ENCODE measurements at regions not wholly inside any gene's neighbourhood (a gene's known extent, or its start where the extent isn't known, plus 50 kb on each side); places are given as distances from the start of the nearest gene placed in this dataset.

- Histone ChIP-seq H3K27ac (ENCODE audit: low read length) (no peak overlapping the region), H3K27me3 (ENCODE audit: control insufficient read depth in 1 of 2, insufficient read depth in 2 of 2, low read length in 2 of 2) (no peaks in the 10 kb centered on the region), H3K9ac (ENCODE audit: low read length in 2 of 2) (no peak overlapping the region), H3K4me3 (ENCODE audit: low read length in 2 of 2) (no peak overlapping the region), H3K9me3 (ENCODE audit: control insufficient read depth in 2 of 2, low read length in 2 of 2) (no peaks in the 10 kb centered on the region), H3K4me1 (ENCODE audit: control insufficient read depth, insufficient read depth, low read length) (no peaks in the 10 kb centered on the region), H3K36me3 (ENCODE audit: control insufficient read depth in 2 of 2, insufficient read depth in 2 of 2, low read length in 2 of 2) (no peaks in the 10 kb centered on the region)
Observed at GRCh38 chr2:65494078-65494477, 61.7 kb upstream of the SPRED2 start.

DNA sequence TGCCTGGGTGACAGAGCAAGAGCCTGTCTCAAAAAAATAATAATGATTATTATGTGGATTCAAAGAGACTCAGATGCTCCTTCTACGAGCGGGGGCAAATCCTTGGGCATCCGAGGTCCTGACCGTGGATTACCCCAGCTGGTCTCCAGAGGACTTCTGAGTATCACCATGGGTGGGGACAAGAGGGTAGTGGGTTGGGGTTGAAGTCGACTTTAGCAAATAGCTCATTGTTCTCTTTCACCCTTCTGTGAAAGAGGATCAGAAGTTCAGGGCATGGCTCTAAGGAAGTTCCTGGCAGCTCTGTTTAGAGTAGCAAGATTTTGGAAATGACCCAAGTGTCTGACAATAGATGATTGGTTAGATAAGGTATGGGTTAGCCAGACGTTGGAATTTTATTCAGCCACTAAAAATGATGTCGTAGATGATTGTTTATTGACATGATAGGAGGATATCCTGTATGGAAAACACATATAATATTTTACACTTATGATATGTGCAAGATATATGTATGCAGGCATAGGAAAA lies 59.0 kb upstream of the SPRED2 start:
- no peak overlapping the region for H3K9ac ChIP-seq (ENCODE audit: low read length in 2 of 2)
- no peaks in the 10 kb centered on the region for H3K4me1 ChIP-seq (ENCODE audit: control insufficient read depth, insufficient read depth, low read length)
- no peak overlapping the region for H3K4me3 ChIP-seq (ENCODE audit: low read length in 2 of 2)
- H3K27me3 ChIP-seq (ENCODE audit: control insufficient read depth in 1 of 2, insufficient read depth in 2 of 2, low read length in 2 of 2): no peaks in the 10 kb centered on the region
- no peak overlapping the region for H3K27ac ChIP-seq (ENCODE audit: low read length)
- H3K36me3 ChIP-seq (ENCODE audit: control insufficient read depth in 2 of 2, insufficient read depth in 2 of 2, low read length in 2 of 2): no peaks in the 10 kb centered on the region
- H3K9me3 ChIP-seq (ENCODE audit: control insufficient read depth in 2 of 2, low read length in 2 of 2): peaks cover 0 to 6% of the 10 kb centered on the region in 2 donors

GRCh38 chr2:65490222-65490621 lies 57.8 kb upstream of the SPRED2 start:
- H3K9ac ChIP-seq (ENCODE audit: low read length in 2 of 2): no peak overlapping the region
- no peak overlapping the region for H3K4me3 ChIP-seq (ENCODE audit: low read length in 2 of 2)
- peaks cover 0 to 6% of the 10 kb centered on the region in 2 donors for H3K9me3 ChIP-seq (ENCODE audit: control insufficient read depth in 2 of 2, low read length in 2 of 2)
- H3K36me3 ChIP-seq (ENCODE audit: control insufficient read depth in 2 of 2, insufficient read depth in 2 of 2, low read length in 2 of 2): no peaks in the 10 kb centered on the region
- H3K27me3 ChIP-seq (ENCODE audit: control insufficient read depth in 1 of 2, insufficient read depth in 2 of 2, low read length in 2 of 2): no peaks in the 10 kb centered on the region
- no peaks in the 10 kb centered on the region for H3K4me1 ChIP-seq (ENCODE audit: control insufficient read depth, insufficient read depth, low read length)
- H3K27ac ChIP-seq (ENCODE audit: low read length): no peak overlapping the region

- Histone ChIP-seq H3K9ac (ENCODE audit: low read length in 2 of 2) (no peak overlapping the region), H3K4me1 (ENCODE audit: control insufficient read depth, insufficient read depth, low read length) (no peaks in the 10 kb centered on the region), H3K27me3 (ENCODE audit: control insufficient read depth in 1 of 2, insufficient read depth in 2 of 2, low read length in 2 of 2) (no peaks in the 10 kb centered on the region), H3K9me3 (ENCODE audit: control insufficient read depth in 2 of 2, low read length in 2 of 2) (peaks cover 0 to 6% of the 10 kb centered on the region in 2 donors), H3K36me3 (ENCODE audit: control insufficient read depth in 2 of 2, insufficient read depth in 2 of 2, low read length in 2 of 2) (no peaks in the 10 kb centered on the region), H3K4me3 (ENCODE audit: low read length in 2 of 2) (no peak overlapping the region), H3K27ac (ENCODE audit: low read length) (no peak overlapping the region)
Observed at GRCh38 chr2:65489269-65489668, 56.9 kb upstream of the SPRED2 start.

DNA sequence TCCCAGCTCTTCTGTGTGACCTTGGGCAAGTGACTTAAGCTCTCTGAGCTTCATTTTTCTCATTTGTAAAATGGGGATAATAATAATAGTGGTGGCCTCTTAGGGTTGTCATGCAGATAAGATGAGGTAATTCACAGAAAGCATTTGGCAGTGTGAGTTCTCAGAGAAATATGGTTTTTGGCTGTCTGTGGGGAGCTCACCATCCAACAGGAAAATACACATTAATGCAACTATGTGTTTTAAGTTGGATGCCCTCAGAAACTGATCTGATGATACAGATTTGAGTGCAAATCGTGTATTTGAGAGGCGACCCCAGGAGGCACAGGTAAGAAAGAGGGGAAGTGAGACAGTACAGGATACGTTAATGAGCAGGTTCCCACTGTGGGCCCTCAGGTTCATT lies 56.1 kb upstream of the SPRED2 start:
- Histone ChIP-seq H3K9ac (ENCODE audit: low read length in 2 of 2) (no peak overlapping the region), H3K27ac (ENCODE audit: low read length) (no peak overlapping the region), H3K4me3 (ENCODE audit: low read length in 2 of 2) (no peak overlapping the region), H3K36me3 (ENCODE audit: control insufficient read depth in 2 of 2, insufficient read depth in 2 of 2, low read length in 2 of 2) (no peaks in the 10 kb centered on the region), H3K27me3 (ENCODE audit: control insufficient read depth in 1 of 2, insufficient read depth in 2 of 2, low read length in 2 of 2) (no peaks in the 10 kb centered on the region), H3K4me1 (ENCODE audit: control insufficient read depth, insufficient read depth, low read length) (no peaks in the 10 kb centered on the region), H3K9me3 (ENCODE audit: control insufficient read depth in 2 of 2, low read length in 2 of 2) (peaks cover 0 to 6% of the 10 kb centered on the region in 2 donors)

GRCh38 chr2:65487404-65487803 lies 55.0 kb upstream of the SPRED2 start:
- H3K9me3 ChIP-seq (ENCODE audit: control insufficient read depth in 2 of 2, low read length in 2 of 2): peaks cover 0 to 6% of the 10 kb centered on the region in 2 donors
- no peaks in the 10 kb centered on the region for H3K4me1 ChIP-seq (ENCODE audit: control insufficient read depth, insufficient read depth, low read length)
- no peak overlapping the region for H3K9ac ChIP-seq (ENCODE audit: low read length in 2 of 2)
- H3K4me3 ChIP-seq (ENCODE audit: low read length in 2 of 2): no peak overlapping the region
- no peaks in the 10 kb centered on the region for H3K27me3 ChIP-seq (ENCODE audit: control insufficient read depth in 1 of 2, insufficient read depth in 2 of 2, low read length in 2 of 2)
- no peak overlapping the region for H3K27ac ChIP-seq (ENCODE audit: low read length)
- H3K36me3 ChIP-seq (ENCODE audit: control insufficient read depth in 2 of 2, insufficient read depth in 2 of 2, low read length in 2 of 2): no peaks in the 10 kb centered on the region

DNA sequence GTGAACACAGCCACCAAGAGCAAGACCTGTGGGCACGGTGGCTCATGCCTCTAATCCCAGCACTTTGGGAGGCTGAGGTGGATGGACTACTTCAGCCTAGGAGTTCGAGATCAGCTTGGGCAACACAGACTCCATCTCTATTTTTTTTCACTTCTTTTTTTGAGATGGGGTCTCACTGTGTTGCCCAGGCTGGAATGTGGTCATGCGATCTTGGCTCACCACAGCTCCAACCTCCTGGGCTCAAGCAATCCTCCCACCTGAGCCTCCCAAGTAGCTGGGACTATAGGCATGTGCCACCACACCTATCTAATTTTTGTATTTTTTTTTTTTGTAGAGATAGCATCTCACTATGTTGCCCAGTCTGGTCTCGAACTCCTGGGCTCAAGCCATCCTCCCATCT lies 54.4 kb upstream of the SPRED2 start:
- H3K9ac ChIP-seq (ENCODE audit: low read length in 2 of 2): no peak overlapping the region
- no peaks in the 10 kb centered on the region for H3K36me3 ChIP-seq (ENCODE audit: control insufficient read depth in 2 of 2, insufficient read depth in 2 of 2, low read length in 2 of 2)
- H3K4me3 ChIP-seq (ENCODE audit: low read length in 2 of 2): no peak overlapping the region
- no peaks in the 10 kb centered on the region for H3K27me3 ChIP-seq (ENCODE audit: control insufficient read depth in 1 of 2, insufficient read depth in 2 of 2, low read length in 2 of 2)
- H3K4me1 ChIP-seq (ENCODE audit: control insufficient read depth, insufficient read depth, low read length): no peaks in the 10 kb centered on the region
- H3K9me3 ChIP-seq (ENCODE audit: control insufficient read depth in 2 of 2, low read length in 2 of 2): peaks cover 0 to 6% of the 10 kb centered on the region in 2 donors
- H3K27ac ChIP-seq (ENCODE audit: low read length): no peak overlapping the region

GRCh38 chr2:65486282-65486681 lies 53.9 kb upstream of the SPRED2 start:
- Histone ChIP-seq H3K4me3 (ENCODE audit: low read length in 2 of 2) (no peak overlapping the region), H3K36me3 (ENCODE audit: control insufficient read depth in 2 of 2, insufficient read depth in 2 of 2, low read length in 2 of 2) (no peaks in the 10 kb centered on the region), H3K4me1 (ENCODE audit: control insufficient read depth, insufficient read depth, low read length) (no peaks in the 10 kb centered on the region), H3K27ac (ENCODE audit: low read length) (no peak overlapping the region), H3K27me3 (ENCODE audit: control insufficient read depth in 1 of 2, insufficient read depth in 2 of 2, low read length in 2 of 2) (no peaks in the 10 kb centered on the region), H3K9me3 (ENCODE audit: control insufficient read depth in 2 of 2, low read length in 2 of 2) (peaks cover 0 to 6% of the 10 kb centered on the region in 2 donors), H3K9ac (ENCODE audit: low read length in 2 of 2) (no peak overlapping the region)

DNA sequence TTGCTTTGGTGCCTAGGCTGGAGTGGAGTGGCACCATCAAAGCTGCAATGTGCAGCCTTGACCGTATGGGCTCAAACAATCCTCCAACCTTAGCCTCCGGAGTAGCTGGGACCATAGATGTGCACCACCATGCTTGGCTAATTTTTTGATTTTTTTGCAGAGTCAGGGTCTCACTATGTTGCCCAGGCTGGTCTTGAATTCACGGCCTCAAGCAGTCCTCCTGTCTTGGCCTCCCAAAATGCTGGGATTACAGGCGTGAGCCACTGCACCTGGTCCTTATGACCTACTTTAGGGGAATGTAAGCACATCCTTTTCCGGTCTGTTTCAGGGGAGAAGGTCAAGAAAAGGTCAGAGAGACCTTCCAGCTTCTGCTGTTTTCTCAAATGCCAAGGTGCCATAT lies 53.4 kb upstream of the SPRED2 start:
- H3K27me3 ChIP-seq (ENCODE audit: control insufficient read depth in 1 of 2, insufficient read depth in 2 of 2, low read length in 2 of 2): no peaks in the 10 kb centered on the region

DNA sequence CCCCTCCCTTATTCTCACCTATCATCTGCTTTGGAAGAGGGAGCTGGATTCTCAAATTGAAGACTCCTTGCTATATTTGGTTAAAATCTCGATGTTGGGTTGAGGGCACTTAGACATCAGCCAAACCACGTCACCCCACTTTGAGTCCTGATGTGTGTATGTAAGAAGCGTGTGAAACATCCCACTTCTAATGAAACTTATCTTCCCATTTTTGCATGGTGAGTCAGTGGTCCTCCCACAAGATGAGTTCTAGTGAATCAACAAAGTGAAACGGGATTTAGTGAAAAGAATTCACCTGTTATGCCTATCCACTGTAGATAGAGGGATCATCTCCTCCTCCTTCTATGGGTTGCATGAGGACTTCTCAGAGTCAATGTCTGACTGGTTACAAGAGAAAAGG lies 51.4 kb upstream of the SPRED2 start:
- no peak overlapping the region for H3K27ac ChIP-seq (ENCODE audit: low read length)

More for the DNA sequence above, 53.4 kb upstream of the SPRED2 start:
- no peak overlapping the region for H3K9ac ChIP-seq (ENCODE audit: low read length in 2 of 2)
- H3K9me3 ChIP-seq (ENCODE audit: control insufficient read depth in 2 of 2, low read length in 2 of 2): peaks cover 0 to 6% of the 10 kb centered on the region in 2 donors
- no peak overlapping the region for H3K27ac ChIP-seq (ENCODE audit: low read length)
- no peaks in the 10 kb centered on the region for H3K36me3 ChIP-seq (ENCODE audit: control insufficient read depth in 2 of 2, insufficient read depth in 2 of 2, low read length in 2 of 2)
- no peaks in the 10 kb centered on the region for H3K4me1 ChIP-seq (ENCODE audit: control insufficient read depth, insufficient read depth, low read length)
- H3K4me3 ChIP-seq (ENCODE audit: low read length in 2 of 2): no peak overlapping the region

GRCh38 chr2:65482971-65483370 lies 50.6 kb upstream of the SPRED2 start:
- Histone ChIP-seq H3K4me3 (ENCODE audit: low read length in 2 of 2) (no peak overlapping the region), H3K27me3 (ENCODE audit: control insufficient read depth in 1 of 2, insufficient read depth in 2 of 2, low read length in 2 of 2) (no peaks in the 10 kb centered on the region), H3K4me1 (ENCODE audit: control insufficient read depth, insufficient read depth, low read length) (no peaks in the 10 kb centered on the region), H3K9ac (ENCODE audit: low read length in 2 of 2) (no peak overlapping the region), H3K9me3 (ENCODE audit: control insufficient read depth in 2 of 2, low read length in 2 of 2) (peaks cover 0 to 3% of the 10 kb centered on the region in 2 donors), H3K36me3 (ENCODE audit: control insufficient read depth in 2 of 2, insufficient read depth in 2 of 2, low read length in 2 of 2) (no peaks in the 10 kb centered on the region), H3K27ac (ENCODE audit: low read length) (no peak overlapping the region)

More for the DNA sequence above, 51.4 kb upstream of the SPRED2 start:
- Histone ChIP-seq H3K9ac (ENCODE audit: low read length in 2 of 2) (no peak overlapping the region), H3K4me1 (ENCODE audit: control insufficient read depth, insufficient read depth, low read length) (no peaks in the 10 kb centered on the region), H3K4me3 (ENCODE audit: low read length in 2 of 2) (no peak overlapping the region), H3K36me3 (ENCODE audit: control insufficient read depth in 2 of 2, insufficient read depth in 2 of 2, low read length in 2 of 2) (no peaks in the 10 kb centered on the region), H3K27me3 (ENCODE audit: control insufficient read depth in 1 of 2, insufficient read depth in 2 of 2, low read length in 2 of 2) (no peaks in the 10 kb centered on the region), H3K9me3 (ENCODE audit: control insufficient read depth in 2 of 2, low read length in 2 of 2) (peaks cover 0 to 6% of the 10 kb centered on the region in 2 donors)
